ENCODE measurements at regions not wholly inside any gene's neighbourhood (a gene's known extent, or its start where the extent isn't known, plus 50 kb on each side); places are given as distances from the start of the nearest gene placed in this dataset.
A peak's percentile ranks its signal among the peaks of the same experiment; 100 is the strongest.
"Not testable (repeated sequence)": the region's sequence is repeated elsewhere in the genome, so short reads cannot be mapped to it uniquely, and the experiment has no call there.

- peak; percentile 17 for DNase-seq
Observed at GRCh38 chr3:177906126-177906511, 630.1 kb upstream of the KCNMB2 start.

- DNase-seq = no peak
Observed at GRCh38 chr3:177906578-177907229, 629.5 kb upstream of the KCNMB2 start.

GRCh38 chr3:177909530-177909929, 626.7 kb upstream of the KCNMB2 start:
- not testable (repeated sequence) for DNase-seq

DNA sequence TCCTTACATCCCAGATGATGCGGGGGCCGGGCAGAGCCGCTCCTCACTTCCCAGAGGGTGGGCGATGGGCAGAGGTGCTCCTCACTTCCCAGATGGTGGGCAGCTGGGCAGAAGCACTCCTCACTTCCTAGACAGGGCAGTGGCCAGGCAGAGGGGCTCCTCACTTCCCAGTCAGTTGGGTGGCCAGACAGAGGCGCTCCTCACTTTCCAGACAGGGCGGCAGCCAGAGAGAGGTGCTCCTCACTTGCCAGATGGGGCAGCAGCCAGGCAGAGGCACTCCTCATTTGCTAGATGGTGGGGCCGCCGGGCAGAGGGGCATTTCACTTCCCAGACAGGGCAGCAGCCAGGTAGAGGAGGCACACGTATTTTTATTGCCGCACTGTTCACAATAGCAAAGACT, 622.0 kb upstream of the KCNMB2 start:
- DNase-seq = no peak

- no peak for DNase-seq
Observed at GRCh38 chr3:177916461-177916860, 619.8 kb upstream of the KCNMB2 start.

GRCh38 chr3:177917234-177917861, 618.9 kb upstream of the KCNMB2 start:
- DNase-seq = no peak

DNA sequence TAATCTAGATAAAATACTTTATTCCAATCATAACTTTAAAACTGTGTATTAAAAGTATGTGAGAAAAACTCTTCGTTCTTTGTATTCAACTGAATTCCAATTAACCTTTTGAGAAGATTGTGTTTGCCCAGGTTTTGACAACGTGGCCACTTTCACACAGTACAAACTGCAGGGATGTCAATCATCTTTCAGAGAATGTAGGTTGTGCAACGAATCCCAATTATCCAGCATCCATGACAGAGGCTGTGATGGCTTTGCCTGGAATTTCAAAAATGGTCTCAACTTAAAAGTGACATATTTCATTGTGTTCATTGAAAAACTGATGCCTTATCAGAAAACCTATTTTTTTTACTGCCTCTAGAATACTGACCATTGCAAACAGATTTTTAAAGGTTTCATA, 615.1 kb upstream of the KCNMB2 start:
- DNase-seq = no peak

DNA sequence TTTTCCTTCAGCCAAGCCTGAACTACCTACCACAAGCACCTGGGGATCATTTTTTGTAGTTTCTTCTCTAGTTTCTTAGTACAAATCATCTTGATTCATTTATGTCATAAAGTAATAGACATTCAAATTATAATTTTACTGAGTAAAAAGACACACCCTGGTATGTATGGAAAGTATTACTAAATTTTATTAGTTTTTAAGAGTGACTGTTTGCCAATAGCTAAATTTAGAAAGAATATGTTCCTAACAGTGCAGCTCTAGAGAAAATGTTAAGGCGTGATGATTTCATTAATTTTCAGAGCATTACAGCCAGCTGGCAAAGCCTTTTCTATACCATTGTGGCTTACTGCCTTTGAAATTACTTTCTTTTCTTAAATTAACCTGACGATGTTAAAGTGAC, 612.0 kb upstream of the KCNMB2 start:
- no peak for DNase-seq

DNA sequence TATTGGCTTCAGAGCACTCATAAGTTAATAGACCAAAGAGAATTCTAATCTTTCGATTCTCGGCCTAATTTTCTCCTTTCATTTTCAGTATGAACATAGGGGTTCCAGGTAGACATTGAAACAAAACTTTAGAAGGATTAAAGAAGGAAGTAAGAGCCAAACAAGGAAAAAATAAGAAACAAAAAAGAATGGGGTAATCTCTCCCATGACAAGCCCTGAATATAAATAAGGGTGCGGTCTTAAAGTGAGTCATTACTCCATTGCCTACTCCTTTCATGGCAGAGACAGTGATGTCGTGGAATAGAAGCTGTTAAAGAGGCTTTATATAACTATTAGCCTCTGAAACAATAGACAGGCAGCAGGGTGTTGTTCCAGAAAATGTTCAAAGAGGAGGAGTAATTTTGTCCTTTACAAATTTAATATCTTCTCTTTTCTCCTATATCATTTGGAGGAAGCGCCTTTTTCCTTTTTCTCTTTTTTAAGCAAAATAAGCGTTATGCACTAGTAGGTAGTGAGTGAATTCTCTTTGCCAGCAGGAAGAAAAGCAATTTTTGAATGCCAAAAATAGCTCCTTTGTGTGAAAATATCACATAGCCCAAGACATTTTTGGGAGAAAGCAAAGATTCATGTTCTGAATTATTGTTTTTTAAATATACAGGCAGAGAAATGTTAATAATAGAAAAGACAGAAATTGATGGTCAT, 607.9 kb upstream of the KCNMB2 start:
- DNase-seq = no peak

DNA sequence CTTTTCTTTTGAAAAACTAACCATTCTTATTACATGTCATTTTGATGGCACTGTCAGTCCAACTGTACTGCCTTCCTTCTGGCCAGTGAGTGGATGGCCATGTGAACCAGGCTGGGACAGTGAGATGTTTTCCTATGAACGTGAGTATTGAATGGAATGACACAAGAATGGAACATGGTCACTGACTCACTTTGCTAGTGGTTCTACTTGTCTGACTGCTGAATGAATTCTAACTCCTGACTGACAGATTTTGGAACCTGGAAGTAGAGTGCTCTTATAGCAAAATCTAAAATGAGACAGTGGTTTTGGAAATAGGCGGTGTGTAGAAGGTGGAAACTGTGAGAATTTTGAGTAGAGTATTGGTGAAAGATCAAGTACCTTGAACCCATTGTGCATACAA, 606.9 kb upstream of the KCNMB2 start:
- no peak for DNase-seq

DNA sequence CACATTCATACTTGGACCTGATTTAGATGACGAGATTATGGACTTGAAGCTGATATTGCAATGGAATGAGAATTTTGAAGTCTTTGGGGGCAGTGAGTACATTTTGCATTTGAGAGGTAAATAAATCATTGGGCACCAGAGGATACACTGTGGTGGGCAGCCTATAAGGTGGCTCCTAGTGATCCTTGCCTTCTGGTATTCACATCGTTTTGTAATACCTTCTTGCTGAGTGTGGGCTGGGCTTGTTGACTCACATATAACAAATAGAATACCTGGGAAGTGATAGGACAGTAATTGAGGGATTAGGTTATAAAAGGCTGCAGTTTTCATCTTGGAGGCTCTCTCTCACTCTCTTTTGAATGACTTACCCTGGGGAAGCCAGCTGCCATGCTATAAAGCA, 605.5 kb upstream of the KCNMB2 start:
- no peak for DNase-seq

- no peak for DNase-seq
Observed at GRCh38 chr3:177931346-177931745, 604.9 kb upstream of the KCNMB2 start.

DNA sequence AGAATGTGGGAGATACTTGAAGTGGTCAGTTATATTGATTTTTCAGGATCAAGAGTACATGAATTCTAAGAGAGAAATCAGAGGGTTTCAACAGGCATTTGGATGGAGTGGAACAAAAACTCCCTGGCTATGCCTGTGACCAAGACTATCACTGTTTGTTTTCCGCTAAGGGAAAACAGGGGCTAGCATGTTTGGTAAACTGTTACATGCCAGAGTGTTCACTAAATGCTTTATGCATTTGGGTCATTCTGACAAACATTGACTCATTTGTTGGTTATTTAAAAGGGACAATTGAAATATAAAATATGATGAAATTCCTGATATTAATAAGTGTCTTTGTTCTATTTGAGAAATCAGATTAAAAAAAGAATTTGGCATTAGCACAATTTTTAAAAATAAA, 603.9 kb upstream of the KCNMB2 start:
- no peak for DNase-seq

DNA sequence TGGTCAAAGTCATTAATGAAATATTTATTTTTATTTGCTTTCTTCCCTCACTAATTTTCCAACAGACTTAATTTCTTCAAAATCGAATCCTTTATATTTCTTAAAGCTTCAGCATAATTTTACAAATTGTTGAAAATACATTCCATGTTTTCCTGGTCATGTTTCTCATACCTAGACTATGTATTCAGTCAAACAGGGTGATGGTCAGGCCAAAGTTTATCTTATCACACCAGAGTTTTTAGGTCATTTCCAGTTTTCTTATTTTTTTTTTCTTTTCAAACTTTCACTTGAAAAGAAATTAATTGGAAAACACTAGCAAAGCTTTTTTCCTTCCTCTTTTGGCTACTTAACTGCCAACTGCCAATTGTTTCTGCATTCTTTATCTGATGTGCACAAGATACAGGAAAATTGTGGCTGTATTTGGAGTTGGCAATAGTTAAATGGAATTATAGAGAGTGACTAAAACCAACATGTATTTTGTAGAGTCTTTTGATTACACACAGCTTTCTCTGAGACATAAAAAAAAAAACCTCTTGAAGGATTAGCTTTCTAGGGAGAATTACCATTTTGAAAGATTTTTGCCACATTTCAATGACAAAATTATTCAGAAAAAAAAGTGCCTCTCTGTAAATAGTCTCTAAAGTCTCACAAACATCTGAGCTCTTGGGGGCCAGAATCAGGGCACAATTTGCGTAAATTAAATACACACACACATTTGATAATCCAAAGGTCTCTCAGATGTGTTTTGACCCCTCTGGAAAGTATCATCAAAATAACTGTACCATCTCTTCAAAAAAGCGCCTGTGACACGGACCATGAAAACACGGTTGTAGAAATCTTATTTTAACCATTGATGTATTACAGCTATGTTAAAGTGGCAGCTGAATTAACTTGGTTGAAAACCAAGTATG, 603.2 kb upstream of the KCNMB2 start:
- no peak for DNase-seq

GRCh38 chr3:177934001-177934891, 602.0 kb upstream of the KCNMB2 start:
- peak; percentile 66 for DNase-seq

DNA sequence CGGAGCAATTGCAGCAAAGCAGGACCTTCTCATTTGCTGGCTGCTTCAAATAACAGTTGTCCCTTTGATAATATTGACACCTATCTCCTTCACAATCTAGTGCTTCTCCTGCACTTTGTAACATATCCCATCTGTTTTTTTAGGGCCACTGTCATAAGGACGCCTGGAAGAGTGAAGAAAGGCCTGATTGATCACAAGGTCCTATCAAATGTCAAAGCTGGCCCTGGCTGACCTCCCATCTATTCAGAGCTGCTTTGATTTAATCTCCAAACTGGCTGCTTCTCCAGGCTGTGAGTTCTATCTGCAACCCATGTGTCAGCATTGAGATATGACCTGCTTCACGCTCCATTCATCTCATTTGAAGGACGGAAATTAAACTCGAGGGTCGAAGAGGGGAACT, 601.2 kb upstream of the KCNMB2 start:
- peak; percentile 62 for DNase-seq

GRCh38 chr3:177936721-177937120, 599.5 kb upstream of the KCNMB2 start:
- DNase-seq = no peak

GRCh38 chr3:177942911-177943310, 593.3 kb upstream of the KCNMB2 start:
- DNase-seq = no peak

GRCh38 chr3:177944228-177944661, 592.0 kb upstream of the KCNMB2 start:
- DNase-seq = no peak

GRCh38 chr3:177946048-177946447, 590.2 kb upstream of the KCNMB2 start:
- DNase-seq = no peak

GRCh38 chr3:177946497-177946896, 589.7 kb upstream of the KCNMB2 start:
- no peak for DNase-seq

DNA sequence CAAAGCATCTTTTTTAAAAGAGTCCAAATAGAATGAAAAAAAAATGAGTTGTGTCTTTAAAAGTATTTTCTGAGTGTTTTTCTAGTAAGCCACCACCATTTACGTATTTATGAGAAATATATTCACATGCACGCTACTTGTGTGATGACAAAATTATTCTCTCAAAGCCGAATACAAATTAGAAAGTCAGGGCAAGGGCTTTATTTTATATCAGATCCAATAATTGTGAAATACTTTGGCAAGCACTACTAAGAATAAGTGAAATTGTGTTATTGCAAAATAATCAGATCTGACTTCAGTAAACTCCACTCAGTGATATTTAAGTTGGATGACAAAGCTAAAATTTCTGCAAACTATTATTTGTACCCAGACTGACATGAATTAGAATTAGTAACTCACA, 589.3 kb upstream of the KCNMB2 start:
- no peak for DNase-seq
